Loucy (cell line): ENCODE measurements at regions not wholly inside any gene's neighbourhood (a gene's known extent, or its start where the extent isn't known, plus 50 kb on each side); places are given as distances from the start of the nearest gene placed in this dataset.

Experiments used
- EZH2phosphoT487 ChIP-seq: fragments of 200-600 bp; IDR thresholded peaks from 2 replicates; pipeline ENCODE4 v1.6.1; 2018; ENCODE audit warnings: antibody characterized with exemption, mild to moderate bottlenecking, moderate library complexity, borderline replicate concordance
- TF ChIP-seq, protein P1 (sequence below): fragments of 200-600 bp; sonication (generic); conservative IDR thresholded peaks from 2 replicates; pipeline ENCODE4 v1.5.1; 2014; ENCODE audit warnings: mild to moderate bottlenecking, antibody characterized with exemption, low read length

DNA sequence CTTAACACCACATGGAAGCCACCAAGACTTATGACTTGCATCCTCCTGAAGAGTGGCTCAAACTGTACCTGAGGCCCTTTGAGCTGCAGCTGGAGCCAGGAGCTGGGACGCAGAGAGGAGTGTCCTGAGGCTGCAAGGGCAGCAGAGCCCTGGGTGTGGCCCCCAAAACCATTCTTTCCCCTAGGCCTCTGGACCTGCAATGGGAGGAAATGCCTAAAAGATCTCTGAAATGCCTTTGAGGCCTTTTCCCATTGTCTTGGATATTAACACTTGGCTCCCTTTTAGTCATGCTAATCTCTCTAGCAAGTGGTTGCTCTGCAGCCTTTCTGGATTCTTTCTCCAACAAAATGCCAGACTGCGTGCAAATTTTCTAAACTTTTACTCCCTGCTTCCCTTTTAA is 156.1 kb downstream of the SLC38A4 start:
- TF ChIP-seq, protein P1, sequence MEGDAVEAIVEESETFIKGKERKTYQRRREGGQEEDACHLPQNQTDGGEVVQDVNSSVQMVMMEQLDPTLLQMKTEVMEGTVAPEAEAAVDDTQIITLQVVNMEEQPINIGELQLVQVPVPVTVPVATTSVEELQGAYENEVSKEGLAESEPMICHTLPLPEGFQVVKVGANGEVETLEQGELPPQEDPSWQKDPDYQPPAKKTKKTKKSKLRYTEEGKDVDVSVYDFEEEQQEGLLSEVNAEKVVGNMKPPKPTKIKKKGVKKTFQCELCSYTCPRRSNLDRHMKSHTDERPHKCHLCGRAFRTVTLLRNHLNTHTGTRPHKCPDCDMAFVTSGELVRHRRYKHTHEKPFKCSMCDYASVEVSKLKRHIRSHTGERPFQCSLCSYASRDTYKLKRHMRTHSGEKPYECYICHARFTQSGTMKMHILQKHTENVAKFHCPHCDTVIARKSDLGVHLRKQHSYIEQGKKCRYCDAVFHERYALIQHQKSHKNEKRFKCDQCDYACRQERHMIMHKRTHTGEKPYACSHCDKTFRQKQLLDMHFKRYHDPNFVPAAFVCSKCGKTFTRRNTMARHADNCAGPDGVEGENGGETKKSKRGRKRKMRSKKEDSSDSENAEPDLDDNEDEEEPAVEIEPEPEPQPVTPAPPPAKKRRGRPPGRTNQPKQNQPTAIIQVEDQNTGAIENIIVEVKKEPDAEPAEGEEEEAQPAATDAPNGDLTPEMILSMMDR, result no peak
- no peak for TF ChIP-seq EZH2phosphoT487
